SU-DHL-6 (cell line): ENCODE measurements at regions not wholly inside any gene's neighbourhood (a gene's known extent, or its start where the extent isn't known, plus 50 kb on each side); places are given as distances from the start of the nearest gene placed in this dataset.

Experiments
- H2AFZ ChIP-seq: fragments of 200-600 bp; sonication (generic); 2 replicates; pipeline ENCODE4 v1.6.1; 2014; ENCODE audit warnings: low read depth, mild to moderate bottlenecking, moderate library complexity, mixed read lengths, antibody characterized with exemption, low read length; ENCODE audit not compliant: severe bottlenecking
- H3F3A ChIP-seq: fragments of 200-600 bp; shearing (Covaris generic); 2 replicates; pipeline ENCODE4 v1.6.0; 2016; ENCODE audit warnings: antibody characterized with exemption, mild to moderate bottlenecking; ENCODE audit not compliant: insufficient read depth
- H3K27ac ChIP-seq: fragments of 200-600 bp; sonication (generic); 2 replicates; pipeline ENCODE4 v1.5.1; 2016; ENCODE audit warnings: low read depth, mild to moderate bottlenecking, low read length, moderate library complexity, mixed read lengths
- H3K27me3 ChIP-seq: fragments of 200-600 bp; sonication (generic), shearing (Covaris generic); 2 replicates; pipeline ENCODE4 v1.6.0; 2014; ENCODE audit warnings: mild to moderate bottlenecking, low read length
- H3K36me3 ChIP-seq: fragments of 200-600 bp; sonication (generic); 2 replicates; pipeline ENCODE4 v1.6.1; 2014; ENCODE audit warnings: mild to moderate bottlenecking, low read length, mixed read lengths
- H3K4me2 ChIP-seq: fragments of 300-600, 200-600 bp; shearing (Covaris generic), sonication (generic); 2 replicates; pipeline ENCODE4 v1.6.0; 2014; ENCODE audit warnings: low read length, low read depth, mild to moderate bottlenecking; ENCODE audit not compliant: poor library complexity, severe bottlenecking
- H3K4me3 ChIP-seq: fragments of 200-600 bp; sonication (generic); 2 replicates; pipeline ENCODE4 v1.5.1; 2014; ENCODE audit warnings: antibody characterized with exemption, low read length, mild to moderate bottlenecking, mixed read lengths; ENCODE audit not compliant: insufficient read depth, poor library complexity, severe bottlenecking
- H3K79me2 ChIP-seq: fragments of 200-600 bp; sonication (generic); 2 replicates; pipeline ENCODE4 v1.6.1; 2014; ENCODE audit warnings: mild to moderate bottlenecking, low read length, moderate library complexity; ENCODE audit not compliant: insufficient read depth
- H3K9ac ChIP-seq: fragments of 200-600 bp; sonication (generic); 2 replicates; pipeline ENCODE4 v1.7.0; 2014; ENCODE audit warnings: mild to moderate bottlenecking, low read length
- H3K9me2 ChIP-seq: fragments of 200-600 bp; sonication (generic); replicated peaks from 2 replicates; pipeline ENCODE4 v1.6.1; 2014; ENCODE audit warnings: low read length; ENCODE audit not compliant: insufficient read depth
- H3K9me3 ChIP-seq: fragments of 200-600 bp; sonication (generic); 2 replicates; pipeline ENCODE4 v1.6.1; 2014; ENCODE audit warnings: low read length, mixed read lengths; ENCODE audit not compliant: insufficient read depth
- H4K20me1 ChIP-seq: fragments of 200-600 bp; sonication (generic); 2 replicates; pipeline ENCODE4 v1.6.1; 2014; ENCODE audit warnings: low read depth, mild to moderate bottlenecking, antibody characterized with exemption, low read length, moderate library complexity, mixed read lengths
- CTCF ChIP-seq: fragments of 200-600 bp; sonication (generic); IDR thresholded peaks from one replicate; pipeline ENCODE4 v1.5.1; 2017; ENCODE audit warnings: antibody characterized with exemption, mild to moderate bottlenecking, low read length, moderate library complexity; ENCODE audit not compliant: insufficient read depth, poor library complexity, severe bottlenecking
- EZH2phosphoT487 ChIP-seq: fragments of 200-600 bp; sonication (generic), shearing (Covaris generic); conservative IDR thresholded peaks from 2 replicates; pipeline ENCODE4 v1.6.1; 2018; ENCODE audit warnings: mild to moderate bottlenecking, antibody characterized with exemption, low read length, moderate library complexity, mixed read lengths

GRCh38 chr6:113772961-113773360 is 84.2 kb upstream of the MARCKS start:
- H3K27me3 ChIP-seq: no peaks in the 10 kb centered on the region
- no peak overlapping the region for H2AFZ ChIP-seq
- H4K20me1 ChIP-seq: no peaks in the 10 kb centered on the region
- no peak overlapping the region for H3K4me2 ChIP-seq
- H3K9me3 ChIP-seq: no peaks in the 10 kb centered on the region
- no peaks in the 10 kb centered on the region for H3F3A ChIP-seq
- TF ChIP-seq CTCF (no peak), EZH2phosphoT487 (no peak)
- H3K9me2 ChIP-seq: no peaks in the 10 kb centered on the region
- no peaks in the 10 kb centered on the region for H3K79me2 ChIP-seq
- no peak overlapping the region for H3K9ac ChIP-seq
- no peak overlapping the region for H3K4me3 ChIP-seq
- no peak overlapping the region for H3K27ac ChIP-seq
- no peaks in the 10 kb centered on the region for H3K36me3 ChIP-seq

- H3K27ac ChIP-seq: no peak overlapping the region
- H3K4me3 ChIP-seq: no peak overlapping the region
- no peak overlapping the region for H2AFZ ChIP-seq
These were observed 82.9 kb upstream of the MARCKS start for GRCh38 chr6:113774127-113774825.

GRCh38 chr6:113776998-113777397 is 80.1 kb upstream of the MARCKS start:
- H4K20me1 ChIP-seq: no peaks in the 10 kb centered on the region
- H3K27ac ChIP-seq: no peak overlapping the region
- no peaks in the 10 kb centered on the region for H3K27me3 ChIP-seq
- TF ChIP-seq EZH2phosphoT487: no peak
- no peak for TF ChIP-seq CTCF
- no peak overlapping the region for H3K4me2 ChIP-seq
- H3K9ac ChIP-seq: no peak overlapping the region
- no peak overlapping the region for H3K4me3 ChIP-seq
- no peaks in the 10 kb centered on the region for H3K36me3 ChIP-seq
- H3K9me3 ChIP-seq: no peaks in the 10 kb centered on the region
- no peaks in the 10 kb centered on the region for H3K79me2 ChIP-seq
- no peak overlapping the region for H2AFZ ChIP-seq
- H3K9me2 ChIP-seq: no peaks in the 10 kb centered on the region
- H3F3A ChIP-seq: no peaks in the 10 kb centered on the region

More at GRCh38 chr6:113774127-113774825, 82.9 kb upstream of the MARCKS start:
- no peaks in the 10 kb centered on the region for H3K9me2 ChIP-seq
- no peaks in the 10 kb centered on the region for H3K79me2 ChIP-seq
- no peaks in the 10 kb centered on the region for H3K9me3 ChIP-seq
- H3K36me3 ChIP-seq: no peaks in the 10 kb centered on the region
- H4K20me1 ChIP-seq: no peaks in the 10 kb centered on the region
- H3F3A ChIP-seq: no peaks in the 10 kb centered on the region
- TF ChIP-seq CTCF (no peak), EZH2phosphoT487 (no peak)
- H3K27me3 ChIP-seq: no peaks in the 10 kb centered on the region
- no peak overlapping the region for H3K4me2 ChIP-seq
- H3K9ac ChIP-seq: no peak overlapping the region
